NCI-H146 treated with DMSO at 0.1 percent for 48 hours (cell line): ENCODE measurements at regions not wholly inside any gene's neighbourhood (a gene's known extent, or its start where the extent isn't known, plus 50 kb on each side); places are given as distances from the start of the nearest gene placed in this dataset.
"Not testable (repeated sequence)": the region's sequence is repeated elsewhere in the genome, so short reads cannot be mapped to it uniquely, and the experiment has no call there.

Source experiments
- DNase-seq: peaks from one replicate; lab custom pipeline; 2025; ENCODE audit not compliant: unreplicated experiment; lab: John Stamatoyannopoulos, UW

DNA sequence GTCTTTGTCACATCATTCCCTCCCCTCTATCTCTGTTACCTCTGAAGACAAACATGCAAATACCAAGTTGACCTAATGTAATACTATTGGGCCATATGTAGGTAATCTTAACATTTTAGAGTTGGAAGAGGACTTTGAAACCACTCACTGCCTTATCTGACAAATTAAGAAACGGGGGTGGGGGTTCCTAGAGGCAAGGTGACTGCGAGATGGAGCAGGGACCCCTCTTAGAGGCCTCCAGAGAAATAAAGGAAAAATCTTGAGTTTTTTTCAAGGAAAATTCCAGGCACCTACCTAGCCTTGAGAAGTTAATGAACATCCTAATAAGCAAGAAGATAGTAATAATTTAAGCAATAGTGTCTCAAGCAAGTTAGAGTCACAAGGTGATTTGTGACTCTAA lies 270.8 kb downstream of the CD83 start:
- no peak for DNase-seq

DNA sequence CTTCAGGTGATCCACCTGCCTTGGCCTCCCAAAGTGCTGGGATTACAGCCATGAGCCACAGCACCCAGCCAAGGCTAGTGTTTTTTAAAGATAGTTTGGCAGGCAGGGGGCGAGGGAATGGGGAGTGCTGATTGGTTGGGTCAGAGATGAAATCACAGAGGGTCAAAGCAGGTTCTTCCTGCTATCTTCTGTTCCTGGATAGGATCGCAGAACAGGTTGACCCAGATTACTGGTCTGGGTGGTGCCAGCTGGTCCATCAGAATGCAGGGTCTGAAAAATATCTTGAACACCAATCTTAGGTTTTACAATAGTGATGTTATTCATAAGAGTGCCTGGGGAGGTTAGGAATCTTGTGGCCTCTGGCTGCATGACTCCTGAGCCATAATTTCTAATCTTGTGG lies 272.2 kb downstream of the CD83 start:
- DNase-seq: not testable (repeated sequence)

DNA sequence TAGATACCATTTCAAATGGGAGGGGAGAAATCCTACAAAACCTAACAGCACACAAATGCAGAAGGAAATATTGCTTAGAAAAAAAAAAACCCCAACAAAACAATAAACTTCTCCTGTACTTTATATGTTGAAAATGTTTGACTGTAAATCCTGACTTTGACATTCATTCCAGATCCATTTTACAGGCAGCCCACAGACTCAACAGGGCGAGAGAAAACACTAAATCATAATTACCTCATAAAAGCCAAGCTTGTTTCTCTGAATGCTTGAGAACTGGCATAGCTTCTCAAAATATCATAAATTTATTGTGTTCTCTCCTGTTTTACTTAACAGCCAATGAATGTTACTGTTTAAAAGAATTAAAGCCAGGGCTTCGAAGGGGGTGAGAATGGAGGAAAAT lies 273.2 kb downstream of the CD83 start:
- no peak for DNase-seq

DNA sequence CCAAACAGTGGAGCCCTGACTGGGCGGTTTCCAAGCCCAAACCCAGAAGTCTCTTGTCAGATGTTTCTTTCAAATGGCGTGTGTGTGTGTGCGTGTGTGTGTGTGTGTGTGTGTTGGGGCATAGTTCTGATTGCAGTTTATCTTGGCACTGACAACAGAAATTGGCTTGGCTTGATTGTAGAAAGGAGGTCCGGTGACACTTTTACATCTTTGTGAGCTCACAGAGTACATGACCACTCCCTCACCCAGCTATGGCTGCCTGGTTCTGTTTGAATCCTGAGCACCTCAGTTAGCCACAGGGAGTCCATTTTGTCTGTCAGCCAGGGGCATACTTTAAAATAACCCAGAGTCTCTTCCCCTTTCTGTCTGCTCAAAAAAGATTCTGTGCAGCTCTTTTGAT lies 276.3 kb downstream of the CD83 start:
- DNase-seq: no peak

DNA sequence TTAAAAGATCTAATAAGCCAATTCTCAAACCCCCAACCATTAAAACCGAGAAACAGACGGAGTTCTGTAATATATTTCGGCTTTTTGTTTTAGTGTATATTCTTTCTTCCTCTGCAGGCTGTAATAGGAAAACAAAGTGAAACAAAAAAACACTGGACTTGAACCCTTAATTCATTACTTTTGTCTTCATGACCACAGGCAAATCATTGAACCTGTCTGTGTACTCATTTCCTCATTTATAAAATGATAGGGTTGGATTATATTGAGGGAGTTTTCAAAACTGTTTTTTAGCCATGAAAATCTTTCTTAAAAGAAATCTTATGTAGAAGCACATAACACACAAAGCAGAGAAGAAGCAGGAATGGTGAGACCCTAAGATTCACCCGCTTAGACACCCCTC lies 278.8 kb downstream of the CD83 start:
- no peak for DNase-seq

DNA sequence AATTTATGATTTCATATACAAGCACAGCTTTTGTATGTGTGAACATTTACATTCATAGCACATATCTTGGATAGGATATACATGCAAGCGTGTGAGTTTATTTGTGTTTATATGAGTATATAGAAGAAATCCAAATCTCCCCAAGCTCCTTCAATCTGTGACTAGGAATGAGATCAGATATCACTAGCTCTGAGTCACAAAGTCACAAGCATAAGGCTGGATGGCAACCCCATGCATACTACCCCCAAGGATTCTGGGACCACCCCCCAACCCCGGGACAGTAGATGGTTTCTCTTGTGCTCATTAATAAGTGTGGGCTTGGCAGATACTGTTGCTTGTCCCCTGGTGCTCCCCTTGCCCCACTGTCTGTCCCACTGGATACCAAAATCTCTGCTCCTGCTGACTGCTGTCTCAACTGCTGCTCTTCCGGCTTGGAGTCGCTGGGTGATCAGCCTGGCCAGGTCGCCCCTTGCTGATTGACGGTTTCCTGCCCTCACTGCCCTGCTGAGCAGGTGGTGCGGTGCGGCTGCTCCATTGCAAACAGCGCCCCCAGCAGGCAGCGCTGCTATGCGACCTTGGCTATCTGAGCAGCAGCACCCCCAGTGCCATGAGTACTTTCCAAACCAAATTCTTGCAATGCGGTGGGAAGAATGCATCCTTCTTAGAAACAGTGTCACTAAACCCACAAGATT lies 279.4 kb downstream of the CD83 start:
- DNase-seq: no peak

DNA sequence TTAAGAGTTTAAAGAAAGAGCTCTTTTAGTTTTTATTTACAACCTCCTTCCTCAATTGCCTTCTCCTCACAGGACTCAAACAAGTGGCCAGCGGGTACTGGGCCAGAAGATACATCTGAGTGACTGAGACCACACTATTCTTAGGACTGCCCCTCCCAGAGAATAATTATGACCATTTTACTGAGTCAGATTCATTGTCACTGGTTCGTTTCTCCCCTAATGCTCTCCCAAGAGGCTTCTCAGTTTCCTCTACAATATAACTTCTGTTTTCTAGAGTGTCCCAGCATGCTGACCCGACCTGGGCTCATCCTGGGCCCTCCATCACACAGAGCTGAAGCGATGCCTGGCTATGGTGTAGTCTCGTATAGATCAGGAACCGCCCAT lies 279.9 kb downstream of the CD83 start:
- no peak for DNase-seq

DNA sequence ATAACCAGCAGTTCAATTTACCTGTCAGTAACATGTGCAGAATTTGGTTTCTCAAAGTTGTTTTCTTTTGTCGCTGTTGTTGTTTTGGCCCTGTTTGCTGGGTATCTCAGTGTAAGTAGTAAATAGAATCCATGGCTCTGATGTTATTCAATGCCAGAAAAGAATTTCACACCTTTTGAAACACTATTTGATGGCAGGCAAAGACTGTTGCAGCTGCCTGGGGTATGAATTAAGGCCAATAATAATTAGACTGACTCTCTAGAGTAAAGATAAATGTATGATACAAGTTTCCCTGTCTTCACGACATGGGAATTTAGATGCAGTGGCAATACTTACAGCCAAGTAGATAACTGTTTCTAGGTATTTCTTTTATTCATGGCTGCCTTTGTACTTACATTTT lies 281.4 kb downstream of the CD83 start:
- DNase-seq: no peak

DNA sequence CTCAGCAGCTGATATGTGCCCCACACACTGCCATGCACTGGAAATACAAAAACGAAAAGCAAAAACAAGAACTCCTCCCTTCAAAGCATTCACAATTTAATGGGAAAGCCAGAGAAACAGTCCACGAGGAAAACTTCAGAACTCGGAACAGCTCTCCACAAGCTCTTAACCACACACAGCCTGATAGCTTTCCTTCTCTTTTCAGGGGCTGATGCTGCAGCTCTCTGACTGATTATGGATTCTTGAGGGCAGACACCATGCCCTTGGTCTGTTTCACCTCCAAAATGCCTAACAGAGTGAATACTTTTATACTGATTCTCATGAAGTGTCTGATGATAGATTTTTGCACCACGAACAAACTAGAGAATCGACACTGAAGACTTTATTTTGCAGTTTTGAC lies 282.1 kb downstream of the CD83 start:
- no peak for DNase-seq

DNA sequence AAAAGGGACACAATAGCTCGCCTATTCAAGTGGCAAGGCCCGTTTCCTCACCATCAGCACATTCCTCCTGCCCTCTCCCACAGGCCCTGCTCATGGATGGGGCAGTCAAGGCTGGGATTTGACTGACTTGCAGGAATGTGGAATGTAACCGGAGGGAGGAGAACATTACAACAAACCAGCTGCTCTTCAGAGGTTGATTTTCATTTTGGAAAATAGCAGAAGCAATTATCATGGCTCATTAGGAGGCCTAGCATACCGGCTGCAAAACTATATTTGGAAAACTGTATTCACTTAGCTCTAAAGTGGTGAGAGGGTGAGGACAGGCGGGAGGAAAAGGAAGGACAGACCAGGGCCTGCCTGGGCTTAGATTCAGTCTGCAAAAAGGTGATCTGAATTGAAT lies 283.7 kb downstream of the CD83 start:
- no peak for DNase-seq

DNA sequence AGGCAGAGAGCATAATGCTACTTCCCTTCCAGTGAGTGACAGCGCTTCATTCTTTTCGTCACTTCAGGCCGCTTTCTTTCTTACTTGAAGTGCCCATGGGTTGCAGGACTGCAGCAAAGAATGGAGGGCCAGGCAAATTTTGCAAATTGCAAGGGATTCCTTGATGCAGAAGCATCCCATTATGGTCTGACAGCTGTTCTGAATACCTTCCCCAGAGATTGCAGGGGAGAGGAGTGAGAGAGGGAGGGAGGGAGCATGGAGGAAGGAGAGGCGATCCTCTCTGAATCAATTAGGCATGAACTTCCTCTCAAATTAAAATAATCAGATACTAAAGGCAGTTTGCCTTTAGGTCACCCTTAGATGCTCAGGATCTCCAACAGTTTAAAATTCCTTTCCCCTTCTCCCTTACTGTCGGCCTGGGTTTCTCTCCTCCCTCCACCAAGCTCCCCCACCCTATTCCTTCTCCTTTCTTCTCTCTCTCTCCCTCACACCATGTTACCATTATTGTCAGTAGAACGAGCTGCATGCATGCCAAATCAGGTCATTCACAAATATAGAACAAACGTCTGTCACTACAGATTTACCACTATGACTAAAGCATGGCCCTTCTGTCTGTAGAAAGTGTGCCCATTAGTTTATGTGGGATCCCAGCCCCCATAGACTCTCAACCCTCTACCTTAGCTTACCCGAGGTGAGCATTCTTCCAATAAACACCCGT lies 289.2 kb downstream of the CD83 start:
- no peak for DNase-seq

DNA sequence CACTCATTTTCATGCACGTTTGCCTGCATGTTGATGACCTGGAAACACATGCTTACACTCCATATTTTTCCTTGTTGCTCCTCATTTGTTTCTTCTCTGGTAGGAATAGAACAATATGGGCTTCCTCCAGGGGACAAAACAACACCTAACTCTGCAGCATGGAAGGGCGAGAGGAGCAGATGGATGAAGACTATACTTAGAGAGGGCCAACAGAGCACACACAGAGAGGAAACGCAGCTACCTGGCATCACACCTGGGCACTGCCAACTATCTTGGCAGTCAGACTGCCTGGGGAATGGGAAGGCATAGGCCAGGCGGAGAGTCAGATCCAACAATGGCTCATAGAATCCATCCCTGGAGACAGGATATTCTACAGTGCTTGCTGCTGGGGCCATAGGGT lies 290.9 kb downstream of the CD83 start:
- DNase-seq: no peak

DNA sequence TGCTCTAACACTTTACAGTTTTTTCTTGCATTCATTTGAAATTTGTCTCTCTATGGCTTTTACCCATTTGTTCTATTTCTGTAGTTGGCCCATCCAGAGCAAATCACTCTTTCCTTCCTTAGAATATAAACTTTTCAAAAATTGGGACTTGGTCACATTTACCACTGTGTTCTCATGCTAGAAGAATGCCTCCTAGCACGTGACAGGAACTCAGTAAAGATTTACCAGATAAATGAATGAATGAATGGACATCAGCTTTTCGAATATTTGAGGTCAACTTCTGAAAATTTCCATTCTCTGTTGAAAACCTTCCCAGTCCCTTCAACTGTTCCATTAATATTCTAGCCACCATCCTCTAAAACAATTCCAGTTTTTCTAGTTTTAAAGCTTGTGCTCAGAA lies 294.5 kb downstream of the CD83 start:
- DNase-seq: no peak

DNA sequence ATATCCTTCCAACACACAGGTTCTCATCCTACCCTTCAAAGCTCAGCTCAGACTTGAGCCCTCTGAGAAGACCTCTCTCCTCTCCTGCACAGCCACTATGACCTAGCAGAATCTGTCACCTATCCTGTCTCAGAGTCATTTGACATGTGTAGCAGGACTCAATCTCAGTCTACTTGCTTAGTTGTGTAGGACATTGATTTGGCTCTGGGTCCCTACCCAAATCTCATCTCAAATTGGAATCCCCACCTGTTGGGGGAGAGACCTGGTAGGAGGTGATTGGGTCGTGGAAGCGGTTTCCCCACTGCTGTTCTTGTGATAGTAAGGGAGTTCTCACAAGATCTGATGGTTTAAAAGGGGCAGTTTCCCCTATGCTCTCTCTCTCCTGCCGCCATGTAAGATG lies 297.9 kb downstream of the CD83 start:
- DNase-seq: no peak

DNA sequence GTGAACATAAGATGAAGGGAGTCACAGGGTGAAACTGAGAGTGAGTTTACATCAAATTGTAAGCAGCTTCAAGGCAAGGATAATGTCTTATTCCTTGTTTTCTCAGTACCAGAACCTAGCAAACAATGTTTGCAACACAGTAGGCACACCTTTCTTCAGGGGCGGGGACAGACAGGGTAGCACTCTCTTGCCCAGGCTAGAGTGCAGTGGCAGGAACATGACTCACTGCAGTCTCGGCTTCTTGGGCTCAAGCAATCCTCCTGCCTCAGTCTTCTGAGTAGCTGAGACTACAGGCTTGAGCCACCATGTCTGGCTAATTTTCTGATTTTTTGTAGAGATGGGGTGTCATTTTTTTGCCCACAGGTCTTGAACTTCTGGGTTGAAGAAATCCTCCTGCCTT lies 299.8 kb downstream of the CD83 start:
- DNase-seq: no peak

DNA sequence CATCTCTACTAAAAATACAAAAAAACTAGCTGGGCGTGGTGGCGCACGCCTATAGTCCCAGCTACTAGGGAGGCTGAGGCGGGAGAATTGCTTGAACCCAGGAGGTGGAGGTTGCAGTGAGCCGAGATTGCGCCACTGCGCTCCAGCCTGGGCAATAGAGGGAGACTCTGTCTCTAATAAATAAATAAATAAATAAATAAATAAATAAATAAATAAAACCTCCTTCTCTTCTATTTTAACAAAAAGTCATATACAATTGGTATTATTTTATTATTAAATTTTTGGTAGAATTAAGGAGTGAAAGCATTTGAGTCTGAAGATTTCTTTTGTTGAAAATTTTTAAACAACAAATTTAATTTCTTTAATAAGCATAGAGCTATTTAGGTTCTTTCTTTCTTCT lies 301.7 kb downstream of the CD83 start:
- DNase-seq: not testable (repeated sequence)

DNA sequence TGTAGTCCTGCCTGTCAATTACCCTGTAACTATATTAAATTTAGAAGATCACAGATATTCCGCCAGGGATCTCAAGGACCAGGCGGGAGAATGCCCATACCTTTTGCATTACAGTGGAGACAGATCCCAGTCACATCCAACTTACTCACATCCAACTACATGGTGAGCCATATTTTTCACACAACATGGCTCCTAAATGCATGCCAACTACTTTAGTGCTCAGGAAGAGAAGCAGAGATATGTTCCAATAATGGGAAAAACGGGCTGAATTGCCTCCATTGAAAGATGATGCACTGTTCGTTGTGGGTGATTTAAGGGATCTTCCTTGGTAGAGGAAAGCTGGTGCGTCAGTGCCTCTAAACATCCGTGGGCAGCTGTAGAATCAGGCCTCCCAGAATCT lies 304.5 kb downstream of the CD83 start:
- no peak for DNase-seq

DNA sequence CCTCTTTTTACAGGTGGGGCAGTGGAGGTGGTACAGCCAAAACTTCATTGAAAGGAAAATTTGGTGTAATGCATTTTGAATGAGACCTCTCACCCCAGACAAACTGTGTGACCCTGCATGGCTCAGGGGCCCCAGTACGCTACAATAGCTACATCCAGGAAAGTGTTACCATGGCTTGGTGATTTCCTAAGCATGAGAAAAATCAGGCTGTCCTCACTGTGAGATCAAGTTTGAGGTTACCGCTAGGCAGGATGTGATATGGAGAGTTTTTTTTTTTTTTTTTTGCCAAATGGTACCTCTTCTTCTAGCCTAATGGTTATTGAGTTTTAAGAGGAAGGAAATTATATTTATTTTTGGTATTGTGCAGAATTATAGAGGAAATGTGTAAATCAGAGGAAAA lies 305.3 kb downstream of the CD83 start:
- no peak for DNase-seq

DNA sequence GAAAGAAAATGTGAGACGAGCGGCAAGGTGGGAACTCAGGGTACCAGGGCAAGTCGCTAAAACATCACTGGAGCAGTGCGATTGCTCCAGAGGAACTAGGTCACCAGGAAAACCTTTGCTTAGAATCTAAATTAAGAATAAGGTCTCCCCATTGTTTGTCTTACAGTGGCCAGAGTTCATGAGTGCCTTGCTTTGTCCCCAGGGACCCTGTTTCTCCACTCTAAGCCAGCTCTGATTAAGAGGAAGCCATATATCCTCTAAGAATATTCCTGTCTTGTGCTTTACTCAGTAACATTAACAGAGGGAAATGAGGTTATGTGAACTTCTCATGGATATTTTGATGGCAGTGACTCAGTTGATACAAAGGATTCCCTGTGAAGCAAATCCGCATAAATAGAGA lies 305.8 kb downstream of the CD83 start:
- no peak for DNase-seq

DNA sequence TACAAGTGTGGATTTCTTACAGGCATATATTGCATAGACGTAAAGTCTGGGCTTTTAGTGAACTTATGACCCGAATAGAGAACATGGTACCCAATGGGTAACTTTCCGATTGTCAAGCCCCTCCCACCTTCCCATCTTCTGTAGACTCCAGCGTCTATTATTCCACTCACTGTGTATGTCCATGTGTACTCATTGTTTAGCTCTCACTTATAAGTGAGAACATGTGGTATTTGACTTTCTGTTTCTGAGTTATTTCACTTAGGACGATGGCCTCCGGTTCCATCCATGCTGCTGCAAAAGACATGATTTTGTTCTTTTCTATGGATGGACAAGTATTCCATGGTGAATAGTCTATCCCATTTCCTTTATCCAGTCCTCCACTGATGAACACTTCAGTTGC lies 306.4 kb downstream of the CD83 start:
- no peak for DNase-seq

DNA sequence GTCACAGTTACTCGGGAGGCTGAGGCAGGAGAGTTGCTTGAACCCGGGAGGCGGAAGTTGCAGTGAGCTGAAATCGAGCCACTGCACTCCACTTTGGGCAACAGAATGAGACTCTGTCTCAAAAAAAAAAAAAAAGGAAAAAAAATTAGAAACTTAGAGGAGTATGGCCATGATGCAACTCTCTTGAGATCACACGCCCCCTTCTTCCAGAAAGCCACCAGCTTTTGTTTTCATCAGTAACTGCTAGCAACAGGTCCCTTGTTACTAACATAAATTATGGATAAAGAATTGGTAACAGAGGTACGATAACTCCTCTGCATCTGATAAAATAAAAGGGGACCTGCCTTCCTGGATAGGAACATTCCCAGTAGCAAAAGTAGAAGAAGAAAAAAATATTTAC lies 308.2 kb downstream of the CD83 start:
- no peak for DNase-seq

DNA sequence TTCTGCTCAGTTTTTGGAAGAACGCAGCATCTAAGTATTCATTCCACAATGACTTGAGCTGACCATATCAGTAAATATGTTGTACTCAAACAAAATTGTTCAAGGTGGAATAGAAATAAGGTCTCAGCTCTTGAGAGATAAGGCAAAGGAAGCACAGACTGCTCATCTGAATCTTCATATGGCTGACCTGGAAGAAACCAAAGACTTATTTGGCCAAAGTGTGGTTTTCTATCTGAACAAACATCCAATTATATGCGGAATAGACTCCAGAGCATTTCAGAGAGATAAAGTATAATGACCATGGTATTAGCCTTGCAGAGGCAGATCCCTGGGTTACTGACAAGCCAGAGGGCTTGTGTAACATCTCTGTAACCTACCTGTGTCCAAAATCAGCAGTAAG lies 308.7 kb downstream of the CD83 start:
- DNase-seq: no peak

DNA sequence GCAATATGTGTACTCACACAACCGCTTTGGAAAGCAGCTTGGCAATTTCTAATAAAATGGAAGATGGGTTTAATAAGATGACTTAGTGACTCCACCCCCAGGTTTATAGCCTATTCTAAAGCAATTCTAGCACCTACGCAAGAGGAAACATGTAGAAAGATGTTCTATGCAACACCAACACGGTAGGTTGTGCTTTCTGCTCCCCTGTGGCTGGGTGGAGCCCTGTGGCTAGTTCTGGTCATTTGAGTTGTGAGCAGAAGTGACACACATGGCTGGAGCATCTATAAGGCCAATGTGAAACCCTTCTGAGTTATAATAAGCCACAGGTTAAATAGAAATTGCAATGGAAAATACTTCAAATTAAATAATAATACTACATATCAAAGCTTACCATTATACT lies 310.7 kb downstream of the CD83 start:
- DNase-seq: no peak
